ENCODE measurements at regions not wholly inside any gene's neighbourhood (a gene's known extent, or its start where the extent isn't known, plus 50 kb on each side); places are given as distances from the start of the nearest gene placed in this dataset.

- no peaks in the 10 kb centered on the region for H3K27me3 ChIP-seq (ENCODE audit: control insufficient read depth, low read length)
Observed at GRCh38 chr16:9169094-9169493, 77.7 kb downstream of the HAPSTR1 start.

GRCh38 chr16:9170470-9170869 lies 79.0 kb downstream of the HAPSTR1 start:
- no peaks in the 10 kb centered on the region for H3F3A ChIP-seq (ENCODE audit: control insufficient read depth, insufficient read depth)
- H3K27me3 ChIP-seq (ENCODE audit: control insufficient read depth, low read length): no peaks in the 10 kb centered on the region
- no peak overlapping the region for H3K4me3 ChIP-seq (ENCODE audit: low read length)

More at GRCh38 chr16:9169094-9169493, 77.7 kb downstream of the HAPSTR1 start:
- Histone ChIP-seq H3F3A (ENCODE audit: control insufficient read depth, insufficient read depth) (no peaks in the 10 kb centered on the region), H3K79me2 (ENCODE audit: control insufficient read depth, low read length) (no peaks in the 10 kb centered on the region), H3K27ac (ENCODE audit: low read depth, low read length) (no peak overlapping the region), H4K20me1 (ENCODE audit: control insufficient read depth, insufficient read depth, low read depth, low read length) (no peaks in the 10 kb centered on the region), H3K9me3 (ENCODE audit: control insufficient read depth, insufficient read depth, low read length) (no peaks in the 10 kb centered on the region), H3K4me3 (ENCODE audit: low read length) (no peak overlapping the region), H3K36me3 (ENCODE audit: control insufficient read depth, low read length) (no peaks in the 10 kb centered on the region), H3K9me2 (replicated peaks; ENCODE audit: control insufficient read depth, low read length) (no peaks in the 10 kb centered on the region), H3K4me2 (ENCODE audit: low read length) (no peak overlapping the region), H3K4me1 (ENCODE audit: control insufficient read depth, low read length) (peaks cover 5% of the 10 kb centered on the region)
- no peak for TF ChIP-seq EZH2phosphoT487 (IDR thresholded peaks at IDR 0.05; ENCODE audit: borderline replicate concordance, low read length)
- no peak for TF ChIP-seq CTCF (IDR thresholded peaks at IDR 0.05; ENCODE audit: low read depth, low read length, poor library complexity, severe bottlenecking)

GRCh38 chr16:9176547-9177418 lies 85.3 kb downstream of the HAPSTR1 start:
- Histone ChIP-seq H3K79me2 (ENCODE audit: control insufficient read depth, low read length) (no peaks in the 10 kb centered on the region), H3K27ac (ENCODE audit: low read depth, low read length) (no peak overlapping the region), H3K9me3 (ENCODE audit: control insufficient read depth, insufficient read depth, low read length) (no peaks in the 10 kb centered on the region), H3K36me3 (ENCODE audit: control insufficient read depth, low read length) (no peaks in the 10 kb centered on the region), H3K4me1 (ENCODE audit: control insufficient read depth, low read length) (no peaks in the 10 kb centered on the region), H3K27me3 (ENCODE audit: control insufficient read depth, low read length) (0 out of 2 replicates have a peak, but pooled peaks cover 3% of the 10 kb centered on the region), H3K4me2 (ENCODE audit: low read length) (no peak overlapping the region), H3K9me2 (replicated peaks; ENCODE audit: control insufficient read depth, low read length) (no peaks in the 10 kb centered on the region), H3F3A (ENCODE audit: control insufficient read depth, insufficient read depth) (no peaks in the 10 kb centered on the region), H3K4me3 (ENCODE audit: low read length) (no peak overlapping the region), H4K20me1 (ENCODE audit: control insufficient read depth, insufficient read depth, low read depth, low read length) (no peaks in the 10 kb centered on the region)
- no peak for TF ChIP-seq CTCF (IDR thresholded peaks at IDR 0.05; ENCODE audit: low read depth, low read length, poor library complexity, severe bottlenecking)
- TF ChIP-seq EZH2phosphoT487 (IDR thresholded peaks at IDR 0.05; ENCODE audit: borderline replicate concordance, low read length): no peak

More at GRCh38 chr16:9170470-9170869, 79.0 kb downstream of the HAPSTR1 start:
- no peaks in the 10 kb centered on the region for H3K79me2 ChIP-seq (ENCODE audit: control insufficient read depth, low read length)
- H3K4me2 ChIP-seq (ENCODE audit: low read length): no peak overlapping the region
- H4K20me1 ChIP-seq (ENCODE audit: control insufficient read depth, insufficient read depth, low read depth, low read length): no peaks in the 10 kb centered on the region
- no peak for TF ChIP-seq CTCF (IDR thresholded peaks at IDR 0.05; ENCODE audit: low read depth, low read length, poor library complexity, severe bottlenecking)
- TF ChIP-seq EZH2phosphoT487 (IDR thresholded peaks at IDR 0.05; ENCODE audit: borderline replicate concordance, low read length): no peak
- no peaks in the 10 kb centered on the region for H3K9me2 ChIP-seq (replicated peaks; ENCODE audit: control insufficient read depth, low read length)
- H3K4me1 ChIP-seq (ENCODE audit: control insufficient read depth, low read length): peaks cover 5% of the 10 kb centered on the region
- no peak overlapping the region for H3K27ac ChIP-seq (ENCODE audit: low read depth, low read length)
- H3K9me3 ChIP-seq (ENCODE audit: control insufficient read depth, insufficient read depth, low read length): no peaks in the 10 kb centered on the region
- no peaks in the 10 kb centered on the region for H3K36me3 ChIP-seq (ENCODE audit: control insufficient read depth, low read length)

All from DOHH2 (cell line).